Stimulated activated CD8-positive, alpha-beta memory T cell treated with anti-CD3 and anti-CD28 coated beads, Interleukin-7, amount 100 ng/mL, for 1 hour (primary cell): ENCODE measurements at regions not wholly inside any gene's neighbourhood (a gene's known extent, or its start where the extent isn't known, plus 50 kb on each side); places are given as distances from the start of the nearest gene placed in this dataset.

Experiments used
- DNase-seq, 2 donors: peaks; one replicate each; pipeline ENCODE4 v3.0.0-alpha.2; 2020; ENCODE audit warnings: low read depth in 2 of 2

DNA sequence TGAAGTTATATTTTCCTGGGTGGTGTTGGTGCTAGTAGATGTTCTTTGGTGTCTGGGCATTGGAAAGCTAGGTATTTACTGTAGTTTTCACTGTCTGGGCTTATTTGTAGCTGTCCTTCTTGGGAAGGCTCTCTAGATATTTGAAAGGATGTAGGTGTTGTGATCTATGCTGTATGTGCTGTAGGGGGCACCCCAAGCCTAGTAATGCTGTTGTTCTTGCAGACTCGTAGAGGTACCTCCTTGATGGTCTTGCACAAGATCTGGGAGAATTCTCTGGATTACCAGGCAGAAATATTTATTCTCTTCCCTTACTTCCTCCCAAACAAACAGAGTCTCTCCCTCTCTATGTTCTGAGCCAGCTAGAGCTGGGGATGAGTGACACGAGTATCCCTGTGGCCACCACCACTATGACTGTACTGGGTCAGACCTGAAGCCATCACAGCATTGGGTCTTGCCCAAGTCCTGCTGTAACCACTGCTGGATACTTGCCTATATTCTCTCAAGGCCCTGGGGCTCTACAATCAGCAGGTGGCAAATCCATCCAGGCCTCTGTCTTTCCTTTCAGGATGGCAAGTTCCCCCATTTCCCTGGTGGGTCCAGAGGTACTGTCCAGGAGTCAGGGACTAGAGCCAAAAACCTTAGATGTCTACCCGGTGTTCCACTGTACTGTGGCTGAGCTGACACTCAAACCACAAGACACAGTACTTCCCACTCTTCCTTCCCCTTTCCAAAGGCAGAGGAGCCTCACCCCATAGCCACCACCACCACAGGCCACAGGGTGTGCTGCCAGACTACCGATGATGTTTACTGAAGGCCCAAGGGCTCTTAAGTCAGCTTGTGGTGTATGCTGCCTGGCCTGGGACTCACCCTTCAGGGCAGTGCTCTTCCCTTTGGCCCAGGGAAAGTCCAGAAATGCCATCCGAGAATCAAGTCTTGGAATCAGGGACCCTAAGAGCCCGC lies 195.2 kb upstream of the DPPA4 start:
- no peak for DNase-seq

DNA sequence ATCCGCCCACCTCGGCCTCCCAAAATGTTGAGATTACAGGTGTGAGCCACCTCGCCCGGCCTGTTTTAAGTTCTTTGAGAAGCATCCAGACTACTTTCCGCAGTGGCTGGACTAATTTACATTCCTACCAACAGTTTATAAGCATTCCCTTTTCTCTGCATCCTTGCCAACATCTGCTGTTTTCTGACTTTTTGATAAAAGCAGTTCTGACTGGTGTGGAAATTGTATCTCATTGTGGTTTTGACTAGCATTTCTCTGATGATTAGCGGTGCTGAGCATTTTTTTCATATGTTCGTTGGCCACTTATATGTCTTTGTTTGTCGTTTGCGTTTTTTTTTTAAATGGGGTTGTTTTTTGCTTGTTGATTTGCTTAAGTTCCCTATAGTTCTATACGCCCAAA lies 208.4 kb upstream of the DPPA4 start:
- DNase-seq = no peak

DNA sequence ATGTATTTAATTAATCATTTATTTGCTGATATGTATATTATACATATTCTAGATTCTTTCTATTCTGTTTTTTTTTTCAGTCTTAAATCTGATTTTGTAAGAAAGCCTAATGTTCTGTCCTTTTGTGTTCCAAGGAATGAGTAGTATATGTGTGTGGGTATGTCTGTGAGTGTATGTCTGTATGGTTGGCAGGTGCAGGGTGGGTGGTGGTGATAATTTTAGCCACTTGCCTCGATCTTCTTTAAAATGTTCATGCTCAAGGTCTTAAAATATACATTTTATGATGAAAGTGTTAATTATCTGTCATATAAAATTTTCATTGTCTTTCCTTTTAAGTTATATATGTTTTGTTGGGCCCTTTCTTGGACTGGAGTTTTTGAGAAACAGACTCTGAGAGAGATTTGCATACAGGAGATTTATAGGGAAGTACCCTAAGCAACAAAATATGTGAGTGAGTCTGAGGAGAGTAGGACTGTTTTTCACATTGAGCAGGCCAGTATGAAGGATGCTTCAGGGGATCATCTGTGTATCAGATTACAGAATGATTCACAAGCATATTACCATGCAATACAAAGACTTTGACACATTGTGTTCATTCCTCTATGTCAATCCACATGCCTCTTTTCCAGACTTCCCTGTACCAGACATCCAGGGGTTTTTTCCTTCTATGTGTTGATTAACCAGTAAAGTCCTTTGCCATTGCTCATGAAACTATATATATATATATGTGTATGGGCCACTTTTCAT lies 211.0 kb upstream of the DPPA4 start:
- DNase-seq = no peak

GRCh38 chr3:109553591-109554371 lies 216.4 kb upstream of the DPPA4 start:
- no peak for DNase-seq

DNA sequence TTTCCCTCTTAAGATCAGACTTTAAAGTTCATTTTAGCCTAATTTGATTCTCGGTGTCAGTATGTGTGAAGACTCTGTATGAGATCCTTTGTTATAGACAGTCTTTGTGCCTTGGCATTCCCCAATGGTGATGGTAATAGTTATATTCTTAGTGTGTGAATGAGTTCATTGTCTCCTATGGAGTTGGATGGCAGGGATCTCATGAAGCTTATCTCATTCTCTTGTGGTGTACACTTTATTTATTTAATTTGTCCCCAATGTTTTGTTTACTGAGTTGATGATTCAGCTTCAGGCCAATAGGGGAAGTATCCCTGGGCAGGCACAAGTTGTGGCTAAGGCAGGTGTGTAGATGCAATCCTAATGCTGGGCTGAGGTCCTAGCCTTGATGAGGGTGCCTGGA lies 222.0 kb upstream of the DPPA4 start:
- no peak for DNase-seq

DNA sequence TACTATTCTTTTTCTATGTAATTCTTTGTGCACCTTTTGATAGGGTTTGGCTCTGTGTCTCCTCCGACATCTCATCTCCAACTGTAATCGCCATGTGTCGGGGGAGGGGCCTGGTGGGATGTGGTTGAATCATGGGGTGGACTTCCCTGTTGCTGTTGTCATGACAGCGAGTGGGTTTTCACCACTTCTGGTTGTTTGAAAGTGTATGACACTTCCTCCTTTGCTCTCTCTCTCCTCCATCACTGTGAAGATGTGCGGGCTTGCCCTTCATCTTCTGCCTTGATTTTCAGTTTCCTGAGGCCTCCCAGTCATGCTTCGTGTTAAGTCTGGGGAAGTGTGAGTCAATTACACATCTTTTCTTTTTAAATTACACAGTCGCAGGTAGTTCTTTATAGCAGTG lies 225.8 kb upstream of the DPPA4 start:
- DNase-seq = no peak

DNA sequence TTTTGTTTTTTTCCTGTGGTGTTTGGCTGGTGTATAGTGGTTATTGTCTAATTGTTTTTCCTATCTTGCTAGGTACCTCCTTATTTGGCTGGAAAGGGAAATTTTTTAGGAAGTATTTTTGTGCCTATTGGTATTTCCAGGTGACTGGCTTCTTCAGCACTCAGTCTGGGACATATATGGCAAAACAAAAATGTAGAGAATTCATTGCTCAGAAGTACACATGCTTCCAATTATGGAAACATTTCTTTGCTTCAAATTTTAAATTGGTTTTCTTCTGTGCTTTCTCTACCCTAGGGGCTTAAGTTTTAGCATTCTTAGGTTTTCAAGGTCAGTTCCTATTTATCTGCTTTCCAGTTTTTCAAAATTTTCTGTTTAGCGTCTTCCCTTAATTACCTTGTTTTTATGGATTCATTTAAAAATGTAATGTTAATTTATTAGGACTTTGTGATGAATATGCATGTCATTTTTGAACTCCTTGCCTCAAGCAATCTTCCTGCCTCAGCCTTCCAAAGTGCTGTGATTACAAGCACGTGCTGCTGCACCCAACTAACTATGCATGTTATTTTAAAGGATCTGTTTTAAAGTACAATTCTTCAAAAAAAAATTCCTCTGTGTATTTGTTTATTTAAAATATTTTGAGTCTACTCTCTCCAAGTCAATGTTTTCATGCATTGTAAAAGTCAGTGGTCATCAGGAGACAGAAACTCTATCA lies 231.9 kb upstream of the DPPA4 start:
- no peak for DNase-seq

DNA sequence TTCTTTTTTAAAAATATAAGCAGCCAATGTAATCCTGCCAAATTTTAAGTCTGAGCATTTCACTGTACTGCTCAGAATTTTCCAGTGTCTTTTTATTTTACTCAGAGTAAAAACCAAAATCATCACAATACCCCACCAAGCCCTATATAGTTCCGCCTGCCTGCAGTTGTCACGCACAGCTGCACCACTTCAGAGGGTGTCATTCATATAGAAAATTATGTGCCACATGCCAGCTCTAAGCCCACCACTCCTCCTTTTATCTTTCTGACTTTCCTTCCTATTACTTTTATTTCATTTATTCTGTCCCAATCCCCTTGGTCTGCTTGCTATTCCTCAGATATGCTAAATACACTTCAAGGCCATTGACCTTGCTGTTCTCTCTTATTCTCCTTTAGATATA lies 233.1 kb upstream of the DPPA4 start:
- DNase-seq = no peak

- no peak for DNase-seq
These were observed 235.0 kb upstream of the DPPA4 start for GRCh38 chr3:109572301-109572700.

DNA sequence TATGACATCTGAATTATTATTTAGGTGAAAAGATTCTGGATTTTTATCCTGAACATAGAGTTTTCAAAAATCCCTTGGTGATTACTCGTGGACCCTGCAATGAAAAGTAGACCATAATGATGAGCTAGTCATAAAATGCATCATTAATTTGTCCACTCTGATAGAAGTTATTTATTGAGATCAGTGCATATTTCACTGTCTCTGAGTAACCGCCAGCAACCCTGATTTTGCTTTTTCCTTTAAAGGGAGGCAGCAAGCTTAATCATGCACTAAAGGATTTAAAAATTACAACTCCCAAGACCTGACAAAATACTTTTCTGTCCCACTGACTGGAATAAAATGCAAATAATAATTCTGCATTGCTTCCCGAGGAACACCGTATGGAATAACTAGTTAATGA lies 259.6 kb upstream of the DPPA4 start:
- DNase-seq = no peak

DNA sequence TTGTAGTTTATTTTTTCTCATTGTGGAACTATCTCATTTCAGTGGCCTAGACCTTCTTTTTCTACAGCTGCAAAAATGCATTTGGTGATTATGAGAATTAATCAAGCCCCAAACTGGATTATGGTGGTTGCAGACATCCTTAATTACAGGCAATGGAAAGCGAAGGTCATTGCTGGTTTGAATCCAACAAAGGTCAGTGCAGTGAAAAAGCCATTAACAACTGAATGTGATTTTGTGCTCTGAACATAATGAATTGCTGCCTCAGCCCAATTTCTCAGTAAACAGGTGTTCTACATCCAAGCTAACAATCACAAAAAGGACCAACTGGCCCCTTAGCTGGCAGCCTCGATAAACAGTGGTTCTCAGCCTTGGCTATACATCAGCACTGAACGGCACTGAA lies 260.1 kb upstream of the DPPA4 start:
- no peak for DNase-seq

GRCh38 chr3:109607897-109608296 lies 270.6 kb upstream of the DPPA4 start:
- no peak for DNase-seq

DNA sequence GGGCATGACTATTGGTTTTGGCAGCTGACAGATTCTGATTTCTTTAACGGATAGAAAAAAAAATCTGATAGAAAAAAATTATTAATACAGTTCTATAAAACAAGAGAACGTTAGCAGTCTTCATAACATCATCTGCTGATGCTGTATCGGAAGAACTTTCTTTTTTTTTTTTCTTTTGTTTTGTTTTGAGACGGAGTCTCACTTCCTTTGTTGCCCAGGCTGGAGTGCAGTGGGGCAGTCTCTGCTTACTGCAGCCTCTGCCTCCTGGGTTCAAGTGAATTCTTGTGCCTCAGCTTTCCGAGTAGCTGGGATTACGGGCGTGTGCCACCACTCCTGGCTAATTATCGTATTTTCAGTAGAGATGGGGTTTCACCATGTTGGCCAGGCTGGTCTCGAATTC lies 271.2 kb upstream of the DPPA4 start:
- no peak for DNase-seq

- no peak for DNase-seq
These were observed 281.5 kb upstream of the DPPA4 start for GRCh38 chr3:109618766-109619378.

DNA sequence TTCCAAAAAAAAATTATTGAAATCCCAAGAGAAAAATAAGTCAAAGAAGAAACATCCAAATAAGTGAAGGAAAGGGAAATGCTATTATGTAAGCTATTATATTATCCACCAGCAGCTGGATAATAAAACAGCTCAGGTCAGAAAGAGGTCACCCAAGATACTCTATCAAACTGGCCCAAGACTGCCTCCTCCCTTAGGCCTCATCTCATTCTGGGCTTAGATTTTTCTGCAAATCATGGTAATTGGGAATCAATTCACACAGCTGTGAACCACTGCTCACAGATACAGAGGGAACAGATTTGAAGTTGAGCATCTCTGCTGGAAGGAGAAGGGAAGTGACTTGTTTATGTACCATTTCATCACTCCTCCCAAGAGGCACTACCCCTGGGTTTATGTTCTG lies 294.6 kb upstream of the DPPA4 start:
- no peak for DNase-seq

DNA sequence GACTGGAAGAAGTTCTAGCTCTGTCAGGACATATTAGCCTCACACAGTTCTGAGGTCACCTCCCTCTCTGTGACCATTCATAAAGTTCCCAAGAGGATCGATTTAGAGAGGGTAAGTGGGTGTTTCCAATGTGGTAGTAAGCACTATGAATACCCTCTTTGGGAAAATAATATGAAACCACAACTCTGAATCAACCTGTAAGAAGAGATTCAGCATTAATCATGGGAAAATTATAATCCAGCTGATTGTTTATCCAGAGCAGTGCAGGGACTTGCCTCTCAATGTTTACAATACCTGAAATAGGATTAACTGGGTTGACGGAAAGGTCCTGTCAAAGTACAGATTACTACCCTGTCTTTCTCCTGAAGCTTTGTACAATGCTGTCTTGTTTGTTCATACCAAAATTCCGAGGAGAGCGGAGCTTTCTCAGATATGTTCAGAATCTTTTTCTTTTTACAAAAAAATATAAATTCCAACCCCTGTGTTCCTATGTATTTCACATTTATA lies 302.9 kb upstream of the DPPA4 start:
- DNase-seq = no peak

DNA sequence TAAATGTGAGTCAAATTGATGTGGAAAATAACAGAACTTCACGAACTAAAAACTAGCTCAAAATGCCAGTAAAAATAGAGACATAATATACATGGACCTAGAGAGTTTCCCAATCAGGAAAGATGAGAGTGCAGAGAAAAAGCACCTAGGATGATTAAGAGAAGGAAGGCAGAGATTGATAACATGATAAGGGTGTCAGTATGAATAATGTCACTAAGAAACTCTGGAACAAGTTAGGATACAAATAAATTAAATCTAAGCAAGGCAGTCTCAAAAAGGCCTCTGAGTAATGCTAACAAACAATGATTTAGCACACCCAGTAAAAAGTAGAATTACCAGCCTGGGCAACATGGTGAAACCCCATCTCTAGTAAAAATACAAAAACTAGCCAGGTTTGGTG lies 304.7 kb upstream of the DPPA4 start:
- DNase-seq = no peak

GRCh38 chr3:109643590-109643989 lies 306.2 kb upstream of the DPPA4 start:
- DNase-seq = no peak

GRCh38 chr3:109644332-109644731 lies 307.0 kb upstream of the DPPA4 start:
- no peak for DNase-seq

DNA sequence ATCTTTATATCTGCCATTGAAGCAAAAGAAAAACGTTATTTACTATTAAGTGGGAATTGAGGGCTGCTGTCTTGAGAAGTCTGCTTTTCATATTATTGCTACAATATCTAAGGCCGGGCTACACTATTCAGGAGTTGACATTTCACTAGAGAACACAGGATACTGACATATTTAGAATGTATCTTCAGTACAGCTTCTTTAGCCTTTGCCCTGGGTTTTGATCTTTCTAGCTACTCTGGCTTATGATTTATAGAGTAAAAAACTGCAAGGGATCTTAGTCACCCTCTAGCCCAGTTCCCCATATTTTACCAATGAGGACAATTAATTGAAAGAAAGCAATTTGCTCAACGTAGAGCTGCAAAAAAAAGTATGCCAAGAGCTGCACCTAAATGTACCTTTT lies 307.4 kb upstream of the DPPA4 start:
- no peak for DNase-seq

DNA sequence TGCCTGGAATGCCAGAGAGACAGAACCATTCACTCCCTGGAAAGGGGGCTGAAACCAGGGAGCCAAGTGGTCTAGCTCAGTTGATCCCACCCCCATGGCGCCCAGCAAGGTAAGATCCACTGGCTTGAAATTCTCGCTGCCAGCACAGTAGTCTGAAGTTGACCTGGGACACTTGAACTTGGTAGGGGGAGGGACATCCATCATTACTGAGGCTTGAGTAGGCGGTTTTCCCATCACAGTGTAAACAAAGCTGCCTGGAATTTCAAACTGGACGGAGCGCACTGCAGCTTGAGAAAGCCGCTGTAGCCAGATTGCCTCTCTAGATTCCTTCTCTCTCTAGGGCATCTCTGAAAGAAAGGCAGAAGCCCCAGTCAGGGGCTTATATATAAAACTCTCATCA lies 310.7 kb upstream of the DPPA4 start:
- no peak for DNase-seq
